BJ (cell line): ENCODE measurements at regions not wholly inside any gene's neighbourhood (a gene's known extent, or its start where the extent isn't known, plus 50 kb on each side); places are given as distances from the start of the nearest gene placed in this dataset.

ENCODE experiments used
- CTCF ChIA-PET: fragments of 350-600 bp; formaldehyde crosslinking; extraction: SDS; loops from one replicate; lab custom pipeline; 2021; ENCODE audit warnings: antibody characterized with exemption, inconsistent platforms; lab: Yijun Ruan, JAX
- POLR2A ChIA-PET: fragments of 300-600 bp; sonication (Branson Sonifier 250); formaldehyde crosslinking; extraction: SDS; loops from one replicate; lab custom pipeline; 2021; ENCODE audit warnings: antibody characterized with exemption; lab: Charles Lee
- DNase-seq: peaks from one replicate; pipeline ENCODE4 v3.0.0-alpha.2; 2011; ENCODE audit warnings: low read depth
- H3K27me3 ChIP-seq: 2 replicates; pipeline ENCODE4 v1.6.0; 2011; ENCODE audit warnings: low read length; ENCODE audit not compliant: control insufficient read depth, insufficient read depth
- H3K36me3 ChIP-seq: 2 replicates; pipeline ENCODE4 v1.5.1; 2011; ENCODE audit warnings: low read length; ENCODE audit not compliant: control insufficient read depth, insufficient read depth
- H3K4me3 ChIP-seq: 2 replicates; pipeline ENCODE4 v1.5.1; 2011; ENCODE audit warnings: low read depth, mild to moderate bottlenecking, control low read depth, low read length
- CTCF ChIP-seq: IDR thresholded peaks from 2 replicates; pipeline ENCODE4 v1.5.1; 2011; ENCODE audit warnings: low read depth, mild to moderate bottlenecking, control low read depth, inconsistent platforms, low read length, moderate library complexity; ENCODE audit not compliant: insufficient read depth

GRCh38 chr10:124181656-124182055 lies 88.3 kb upstream of the CHST15 start:
- Histone ChIP-seq H3K27me3 (peaks cover 3% of the 10 kb centered on the region; the same call in 1 of the 2 replicates), H3K4me3 (no peak overlapping the region), H3K36me3 (no peaks in the 10 kb centered on the region)
- CTCF ChIA-PET = no interaction called here
- TF ChIP-seq CTCF = no peak
- no peak for DNase-seq
- POLR2A ChIA-PET = no interaction called here

DNA sequence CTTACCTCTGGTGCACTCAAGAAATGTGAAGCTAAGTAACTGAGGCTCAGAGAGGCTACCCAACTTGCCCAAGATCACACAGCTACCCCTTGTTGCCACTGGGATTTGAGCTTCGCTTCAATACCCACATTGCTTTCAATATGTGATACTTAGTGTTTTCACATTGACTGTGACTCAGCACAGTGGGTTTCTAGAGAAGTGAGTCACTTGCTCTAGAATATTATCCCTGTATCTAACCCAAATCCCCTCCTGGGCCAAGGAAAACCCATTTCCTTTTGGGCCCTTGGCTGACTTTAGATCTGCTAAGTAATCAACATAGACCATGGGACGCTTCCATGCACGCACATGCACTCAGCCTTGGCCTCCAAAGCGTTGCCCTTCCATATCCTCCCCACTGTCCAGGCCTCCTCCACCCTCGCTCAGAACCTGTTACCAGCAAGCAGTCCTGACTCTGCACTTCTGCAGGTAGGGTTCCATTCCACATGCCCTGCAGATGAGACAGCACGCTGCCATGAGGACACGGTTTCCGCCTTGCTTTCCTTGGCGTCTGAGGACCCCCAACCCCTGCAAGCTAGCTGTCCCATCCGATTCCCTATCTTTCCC lies 87.7 kb upstream of the CHST15 start:
- no peaks in the 10 kb centered on the region for H3K36me3 ChIP-seq
- no peak overlapping the region for H3K4me3 ChIP-seq
- POLR2A ChIA-PET = no interaction called here
- CTCF ChIA-PET = no interaction called here
- no peak for TF ChIP-seq CTCF
- no peak for DNase-seq
- peaks cover 3% of the 10 kb centered on the region; the same call in 1 of the 2 replicates for H3K27me3 ChIP-seq

GRCh38 chr10:124180044-124180745 lies 86.8 kb upstream of the CHST15 start:
- H3K27me3 ChIP-seq = peaks cover 3% of the 10 kb centered on the region; the same call in 1 of the 2 replicates
- DNase-seq = no peak
- no peak for TF ChIP-seq CTCF
- CTCF ChIA-PET = no interaction called here
- no peak overlapping the region for H3K4me3 ChIP-seq
- no peaks in the 10 kb centered on the region for H3K36me3 ChIP-seq
- POLR2A ChIA-PET = no interaction called here

DNA sequence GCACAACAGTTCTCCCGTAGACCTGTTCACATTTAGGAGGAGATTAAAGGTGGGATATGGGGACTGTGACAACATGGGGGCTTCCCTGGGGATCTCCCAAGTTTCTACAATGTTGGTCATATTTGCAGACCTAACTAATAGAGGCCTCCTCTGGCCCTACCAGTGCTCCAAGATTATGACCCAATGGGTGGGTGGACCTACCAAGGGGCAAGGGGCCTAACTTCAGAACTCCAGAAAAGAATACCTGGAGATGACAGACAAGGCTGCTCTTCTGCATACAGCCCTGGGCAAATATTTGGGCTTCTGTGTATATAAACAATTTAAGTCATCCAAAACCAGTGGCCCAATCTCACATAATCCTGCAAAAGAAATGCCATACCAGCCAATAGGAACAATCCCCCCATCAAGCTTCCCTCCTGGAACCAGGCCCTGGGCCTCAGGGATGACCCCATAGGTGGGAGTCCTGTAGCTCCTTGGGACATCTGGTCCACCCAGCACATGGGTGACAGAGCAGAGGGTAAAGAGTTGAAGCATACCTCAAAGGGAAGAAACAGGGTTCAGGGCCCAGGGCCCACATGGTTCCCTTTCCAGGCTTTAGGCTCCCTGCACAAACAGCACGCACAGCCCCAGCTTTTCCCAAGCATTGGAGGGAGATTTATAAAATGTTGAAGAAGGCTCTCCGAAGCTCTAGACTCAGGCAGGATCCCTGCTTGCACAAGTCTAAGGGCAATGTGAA lies 86.1 kb upstream of the CHST15 start:
- peaks cover 3% of the 10 kb centered on the region; the same call in 1 of the 2 replicates for H3K27me3 ChIP-seq
- no peaks in the 10 kb centered on the region for H3K36me3 ChIP-seq
- H3K4me3 ChIP-seq = no peak overlapping the region
- TF ChIP-seq CTCF = no peak
- CTCF ChIA-PET = no interaction called here
- DNase-seq = no peak
- POLR2A ChIA-PET = no interaction called here

GRCh38 chr10:124177180-124177518 lies 83.8 kb upstream of the CHST15 start:
- no peak for DNase-seq
- TF ChIP-seq CTCF = no peak
- ChIA-PET CTCF (no interaction called here), POLR2A (no interaction called here)
- H3K4me3 ChIP-seq = no peak overlapping the region
- no peaks in the 10 kb centered on the region for H3K36me3 ChIP-seq
- H3K27me3 ChIP-seq = peaks cover 6% of the 10 kb centered on the region
